Kidney epithelial cell (primary cell): ENCODE measurements at regions not wholly inside any gene's neighbourhood (a gene's known extent, or its start where the extent isn't known, plus 50 kb on each side); places are given as distances from the start of the nearest gene placed in this dataset.

ENCODE experiments used
- DNase-seq: peaks from one replicate; pipeline ENCODE4 v3.0.0-alpha.2; 2010; ENCODE audit warnings: low read depth
- H3K27me3 ChIP-seq: 2 replicates; pipeline ENCODE4 v1.6.0; 2011; ENCODE audit warnings: low read length; ENCODE audit not compliant: control insufficient read depth, insufficient read depth
- H3K36me3 ChIP-seq: 2 replicates; pipeline ENCODE4 v1.5.1; 2011; ENCODE audit warnings: low read length; ENCODE audit not compliant: control insufficient read depth, insufficient read depth
- H3K4me3 ChIP-seq: 2 replicates; pipeline ENCODE4 v1.5.1; 2011; ENCODE audit warnings: low read depth, mild to moderate bottlenecking, control low read depth, low read length
- TF ChIP-seq, protein P1 (sequence below): IDR thresholded peaks from 2 replicates; pipeline ENCODE4 v1.5.1; 2011; ENCODE audit warnings: mild to moderate bottlenecking, moderate library complexity, low read length, control low read depth, inconsistent platforms; ENCODE audit not compliant: insufficient read depth, poor library complexity, severe bottlenecking

DNA sequence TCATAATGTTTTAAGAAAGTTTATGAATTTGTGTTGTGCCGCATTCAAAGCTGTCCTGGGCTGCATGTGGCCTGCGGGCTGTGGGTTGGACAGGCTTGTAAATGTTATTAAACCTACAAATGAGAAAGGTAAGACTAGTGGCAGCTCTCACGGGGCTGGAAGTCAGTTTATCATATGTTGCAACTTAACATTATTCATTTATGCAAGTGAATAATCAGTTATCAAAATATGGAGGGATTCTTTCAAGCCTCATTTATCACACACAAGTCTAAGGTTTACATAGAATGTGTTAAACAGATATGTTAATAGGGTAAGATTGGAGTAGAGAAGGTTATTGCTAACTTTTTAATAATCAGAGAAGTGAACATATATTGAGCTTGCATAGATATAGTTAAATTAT lies 442.5 kb upstream of the RGS6 start:
- Histone ChIP-seq H3K27me3 (no peaks in the 10 kb centered on the region), H3K4me3 (no peak overlapping the region), H3K36me3 (no peaks in the 10 kb centered on the region)
- TF ChIP-seq, protein P1, sequence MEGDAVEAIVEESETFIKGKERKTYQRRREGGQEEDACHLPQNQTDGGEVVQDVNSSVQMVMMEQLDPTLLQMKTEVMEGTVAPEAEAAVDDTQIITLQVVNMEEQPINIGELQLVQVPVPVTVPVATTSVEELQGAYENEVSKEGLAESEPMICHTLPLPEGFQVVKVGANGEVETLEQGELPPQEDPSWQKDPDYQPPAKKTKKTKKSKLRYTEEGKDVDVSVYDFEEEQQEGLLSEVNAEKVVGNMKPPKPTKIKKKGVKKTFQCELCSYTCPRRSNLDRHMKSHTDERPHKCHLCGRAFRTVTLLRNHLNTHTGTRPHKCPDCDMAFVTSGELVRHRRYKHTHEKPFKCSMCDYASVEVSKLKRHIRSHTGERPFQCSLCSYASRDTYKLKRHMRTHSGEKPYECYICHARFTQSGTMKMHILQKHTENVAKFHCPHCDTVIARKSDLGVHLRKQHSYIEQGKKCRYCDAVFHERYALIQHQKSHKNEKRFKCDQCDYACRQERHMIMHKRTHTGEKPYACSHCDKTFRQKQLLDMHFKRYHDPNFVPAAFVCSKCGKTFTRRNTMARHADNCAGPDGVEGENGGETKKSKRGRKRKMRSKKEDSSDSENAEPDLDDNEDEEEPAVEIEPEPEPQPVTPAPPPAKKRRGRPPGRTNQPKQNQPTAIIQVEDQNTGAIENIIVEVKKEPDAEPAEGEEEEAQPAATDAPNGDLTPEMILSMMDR, result no peak
- no peak for DNase-seq

DNA sequence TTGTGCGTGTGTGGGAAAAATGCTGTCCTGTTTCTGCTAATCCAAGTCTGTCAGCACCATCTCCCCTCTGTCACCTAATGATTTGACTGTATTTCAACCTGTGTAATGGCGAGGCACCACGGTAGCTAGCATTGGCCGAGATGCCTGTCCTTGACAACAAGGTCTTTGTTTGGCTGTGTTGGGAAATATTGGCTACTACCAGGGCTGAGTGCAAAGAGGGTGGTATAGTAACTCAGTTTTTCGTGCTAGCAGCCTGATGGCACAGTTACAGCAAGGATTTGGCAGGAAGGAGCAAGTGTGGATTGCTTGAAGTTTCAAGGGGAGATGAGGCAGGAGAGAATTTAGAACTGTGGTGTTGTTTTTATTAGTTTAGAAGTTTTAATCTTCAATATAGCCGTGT lies 440.3 kb upstream of the RGS6 start:
- no peaks in the 10 kb centered on the region for H3K36me3 ChIP-seq
- no peak overlapping the region for H3K4me3 ChIP-seq
- no peak for DNase-seq
- no peaks in the 10 kb centered on the region for H3K27me3 ChIP-seq
- TF ChIP-seq, protein P1, result no peak

DNA sequence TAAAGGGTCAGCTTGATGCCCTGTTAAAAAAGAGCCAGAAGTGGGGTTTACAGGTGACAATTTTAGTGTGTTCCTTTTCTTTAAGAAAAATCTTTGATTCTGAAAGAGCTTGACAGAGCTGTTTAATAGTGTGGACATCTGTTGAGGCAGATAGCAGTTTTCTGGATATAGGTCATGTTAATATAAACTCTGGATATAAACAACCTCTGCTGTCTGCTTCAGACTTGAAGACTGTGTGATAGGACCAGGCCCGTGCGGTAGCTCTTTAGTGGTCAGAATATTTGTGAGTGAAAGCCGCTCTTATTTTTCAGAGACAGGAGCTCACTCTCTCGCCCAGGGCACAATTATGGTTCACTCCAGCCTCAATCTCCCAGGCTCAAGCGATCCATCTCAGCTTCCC lies 439.9 kb upstream of the RGS6 start:
- Histone ChIP-seq H3K27me3 (no peaks in the 10 kb centered on the region), H3K4me3 (no peak overlapping the region), H3K36me3 (no peaks in the 10 kb centered on the region)
- TF ChIP-seq, protein P1, result no peak
- no peak for DNase-seq

DNA sequence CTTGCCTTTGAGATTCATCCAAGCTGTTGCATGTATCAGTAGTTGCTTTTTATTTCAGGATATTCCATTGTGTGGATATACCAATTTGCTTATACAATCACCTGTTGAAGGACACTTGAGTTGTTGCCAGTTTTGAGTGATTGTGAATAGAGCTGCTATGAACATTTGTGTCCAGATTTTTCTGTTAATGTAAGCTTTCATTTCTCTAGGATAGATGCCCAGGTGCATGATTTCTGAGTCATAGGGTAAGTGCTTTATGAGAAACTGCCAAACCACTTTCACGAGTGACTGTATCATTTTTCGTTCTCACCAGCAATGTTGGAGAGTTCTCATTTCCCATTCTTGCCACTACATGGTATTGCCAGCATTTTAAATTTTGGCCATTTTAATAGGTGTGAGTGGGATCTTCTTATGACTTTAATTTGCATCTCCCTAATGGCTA lies 434.6 kb upstream of the RGS6 start:
- Histone ChIP-seq H3K4me3 (no peak overlapping the region), H3K36me3 (no peaks in the 10 kb centered on the region), H3K27me3 (no peaks in the 10 kb centered on the region)
- DNase-seq, result no peak
- TF ChIP-seq, protein P1, result no peak

DNA sequence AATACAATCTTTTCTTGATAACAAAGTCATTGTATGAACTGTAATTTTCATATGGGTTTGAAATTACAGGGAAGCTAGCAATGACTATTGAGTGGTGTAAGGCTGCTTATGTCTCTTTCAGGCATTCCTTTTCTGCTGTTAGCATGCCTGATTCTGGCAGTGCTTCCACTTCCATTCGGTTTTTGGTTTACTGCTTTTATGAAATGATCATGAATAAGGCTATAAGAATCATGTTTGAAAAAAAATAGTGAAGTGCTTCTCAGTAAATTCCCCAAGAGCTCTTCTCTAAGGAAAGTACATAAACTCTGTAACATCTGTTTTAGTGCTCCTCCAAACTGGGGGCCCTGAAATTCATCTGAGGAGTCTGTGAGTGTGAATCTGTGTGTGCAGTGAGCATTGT lies 434.0 kb upstream of the RGS6 start:
- Histone ChIP-seq H3K36me3 (no peaks in the 10 kb centered on the region), H3K27me3 (no peaks in the 10 kb centered on the region), H3K4me3 (no peak overlapping the region)
- TF ChIP-seq, protein P1, result no peak
- DNase-seq, result no peak

DNA sequence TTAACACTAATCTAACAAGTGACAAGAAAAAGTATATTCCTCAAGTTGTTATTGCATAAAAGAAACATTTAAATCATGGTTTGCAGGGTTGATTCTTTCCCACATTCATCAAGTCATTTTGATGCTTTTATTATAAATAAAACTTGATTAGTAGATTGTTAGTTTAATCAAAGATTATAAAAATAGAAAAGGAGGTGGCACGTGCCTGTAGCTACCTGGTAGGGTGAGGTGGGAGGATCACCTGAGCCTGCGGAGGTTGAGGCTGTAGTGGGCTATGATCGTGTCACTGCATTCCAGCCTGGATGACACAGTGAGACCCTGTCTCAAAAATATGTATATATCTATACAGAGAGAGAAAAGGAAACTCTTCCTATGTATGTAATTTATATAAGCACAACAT lies 433.2 kb upstream of the RGS6 start:
- Histone ChIP-seq H3K36me3 (no peaks in the 10 kb centered on the region), H3K4me3 (no peak overlapping the region)

More for the DNA sequence above, 433.2 kb upstream of the RGS6 start:
- no peaks in the 10 kb centered on the region for H3K27me3 ChIP-seq
- TF ChIP-seq, protein P1, result no peak
- no peak for DNase-seq
